ENCODE measurements at regions not wholly inside any gene's neighbourhood (a gene's known extent, or its start where the extent isn't known, plus 50 kb on each side); places are given as distances from the start of the nearest gene placed in this dataset.
"Not testable (repeated sequence)": the region's sequence is repeated elsewhere in the genome, so short reads cannot be mapped to it uniquely, and the experiment has no call there.

DNA sequence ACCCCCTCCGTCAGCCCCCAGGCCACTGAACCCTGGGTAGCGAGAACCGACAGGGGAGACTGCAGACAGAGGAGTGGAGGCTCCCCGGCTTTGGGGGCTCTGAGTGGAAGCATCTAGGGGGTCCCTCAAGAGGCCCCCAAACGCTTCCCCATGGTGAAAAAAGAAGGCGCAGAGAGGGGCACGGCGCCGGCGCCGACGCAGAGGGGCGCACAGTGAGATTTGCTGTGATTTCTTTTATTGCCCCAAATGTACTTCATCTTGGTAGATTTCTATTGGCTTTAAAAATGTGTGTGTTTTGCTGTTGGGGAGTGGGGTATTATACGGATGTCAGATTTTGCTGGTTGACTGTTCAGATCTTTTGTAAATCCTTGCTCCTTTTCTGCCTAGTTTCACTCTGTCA lies 392.9 kb downstream of the GOLGA6L6 start:
- DNase-seq = not testable (repeated sequence)

GRCh38 chr15:20148008-20148407 lies 393.6 kb downstream of the GOLGA6L6 start:
- DNase-seq = not testable (repeated sequence)

- DNase-seq = not testable (repeated sequence)
Observed at GRCh38 chr15:20144333-20145036, 397.1 kb downstream of the GOLGA6L6 start.

DNA sequence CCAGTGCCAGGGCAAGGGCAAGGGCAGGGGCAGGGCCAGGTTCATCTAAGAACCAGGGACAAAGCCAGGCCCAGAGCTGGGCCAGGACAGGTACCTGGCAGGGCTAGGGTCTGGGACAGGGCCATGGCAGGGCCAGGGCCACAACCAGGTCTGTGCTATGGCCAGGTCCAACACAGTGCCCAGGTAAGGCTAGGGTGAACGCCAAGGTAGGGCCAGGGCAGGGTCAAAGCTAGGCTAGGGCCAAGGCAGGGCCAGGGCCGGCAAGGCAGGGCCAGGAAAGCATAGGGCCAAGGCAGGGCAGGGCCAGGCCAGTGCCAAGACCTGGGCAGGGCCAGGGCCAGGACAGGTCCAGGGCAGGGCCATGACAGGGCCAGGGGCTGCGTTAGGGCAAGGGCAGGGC lies 398.7 kb downstream of the GOLGA6L6 start:
- not testable (repeated sequence) for DNase-seq

GRCh38 chr15:20142410-20142809 lies 399.2 kb downstream of the GOLGA6L6 start:
- not testable (repeated sequence) for DNase-seq

GRCh38 chr15:20124668-20125067 lies 416.9 kb downstream of the GOLGA6L6 start:
- DNase-seq = not testable (repeated sequence)

GRCh38 chr15:20106026-20106425 lies 435.6 kb downstream of the GOLGA6L6 start:
- no peak for DNase-seq

DNA sequence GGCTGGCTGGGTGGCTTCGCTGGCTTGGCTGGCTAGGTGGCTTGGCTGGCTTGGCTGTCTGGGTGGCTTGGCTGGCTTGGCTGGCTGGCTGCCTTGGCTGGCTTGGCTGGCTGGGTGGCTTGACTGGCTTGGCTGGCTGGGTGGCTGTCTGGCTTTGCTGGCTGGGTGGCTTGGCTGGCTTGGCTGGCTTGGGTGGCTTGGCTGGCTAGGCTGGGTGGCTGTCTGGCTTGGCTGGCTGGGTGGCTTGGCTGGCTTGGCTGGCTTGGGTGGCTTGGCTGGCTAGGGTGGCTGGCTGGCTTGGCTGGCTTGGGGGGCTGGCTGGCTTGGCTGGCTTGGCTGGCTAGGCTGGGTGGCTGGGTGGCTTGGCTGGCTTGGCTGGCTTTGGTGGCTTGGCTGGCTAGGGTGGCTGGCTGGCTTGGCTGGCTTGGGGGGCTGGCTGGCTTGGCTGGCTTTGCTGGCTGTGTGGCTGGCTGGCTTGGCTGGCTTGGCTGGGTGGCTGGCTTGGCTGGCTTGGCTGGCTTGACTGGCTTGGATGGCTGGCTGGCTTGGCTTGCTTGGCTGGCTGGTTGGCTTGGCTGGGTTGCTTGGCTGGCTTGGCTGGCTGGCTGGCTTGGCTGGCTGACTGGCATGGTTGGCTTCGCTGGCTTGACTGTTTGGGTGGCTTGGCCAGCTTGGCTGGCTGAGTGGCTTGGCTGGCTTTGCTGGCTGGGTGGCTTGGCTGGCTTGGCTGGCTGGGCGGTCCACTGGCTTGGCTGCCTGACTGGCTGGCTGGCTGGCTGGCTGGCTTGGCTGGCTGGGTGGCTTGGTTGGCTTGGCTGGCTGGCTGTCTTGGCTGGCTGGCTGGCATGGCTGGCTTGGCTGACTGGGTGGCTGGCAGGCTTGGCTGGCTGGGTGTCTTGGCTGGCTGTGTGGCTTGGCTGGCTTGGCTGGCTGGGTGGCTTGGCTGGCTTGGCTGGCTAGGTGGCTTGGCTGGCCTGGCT lies 436.3 kb downstream of the GOLGA6L6 start:
- DNase-seq = not testable (repeated sequence)

GRCh38 chr15:20104551-20104950 lies 437.0 kb downstream of the GOLGA6L6 start:
- not testable (repeated sequence) for DNase-seq

- not testable (repeated sequence) for DNase-seq
Observed at GRCh38 chr15:20102862-20103261, 438.7 kb downstream of the GOLGA6L6 start.

DNA sequence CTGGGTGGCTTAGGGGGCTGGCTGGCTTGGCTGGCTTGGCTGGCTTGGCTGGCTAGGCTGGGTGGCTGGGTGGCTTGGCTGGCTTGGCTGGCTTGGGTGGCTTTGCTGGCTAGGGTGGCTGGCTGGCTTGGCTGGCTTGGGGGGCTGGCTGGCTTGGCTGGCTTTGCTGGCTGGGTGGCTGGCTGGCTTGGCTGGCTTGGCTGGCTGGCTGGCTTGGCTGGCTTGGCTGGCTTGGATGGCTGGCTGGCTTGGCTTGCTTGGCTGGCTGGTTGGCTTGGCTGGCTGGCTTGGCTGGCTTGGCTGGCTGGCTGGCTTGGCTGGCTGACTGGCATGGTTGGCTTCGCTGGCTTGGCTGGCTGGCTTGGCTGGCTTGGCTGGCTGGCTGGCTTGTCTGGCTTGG lies 439.4 kb downstream of the GOLGA6L6 start:
- DNase-seq = not testable (repeated sequence)

- not testable (repeated sequence) for DNase-seq
Observed at GRCh38 chr15:20101281-20101680, 440.3 kb downstream of the GOLGA6L6 start.

GRCh38 chr15:20100604-20101270 lies 440.9 kb downstream of the GOLGA6L6 start:
- not testable (repeated sequence) for DNase-seq

GRCh38 chr15:20095699-20096303 lies 445.8 kb downstream of the GOLGA6L6 start:
- DNase-seq = not testable (repeated sequence)

DNA sequence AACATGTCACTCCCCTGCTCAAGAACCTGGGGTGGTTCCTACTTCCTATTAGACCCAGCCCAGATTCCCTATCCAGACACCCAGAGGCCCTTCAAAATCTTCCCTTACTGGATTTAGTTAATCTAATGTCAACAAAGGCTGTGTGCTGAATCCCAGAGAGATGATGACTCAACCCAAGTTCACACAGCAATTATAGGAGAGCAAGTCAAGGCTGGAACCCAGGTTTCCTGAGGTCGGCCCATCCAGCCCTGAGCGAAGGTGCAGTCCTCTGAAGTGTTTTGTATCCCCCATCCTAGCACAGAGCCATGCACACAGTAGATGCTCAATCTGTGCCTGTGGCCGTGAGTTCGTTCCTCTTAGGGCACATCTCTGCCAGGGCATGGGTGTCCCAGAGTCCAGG lies 452.1 kb downstream of the GOLGA6L6 start:
- not testable (repeated sequence) for DNase-seq

GRCh38 chr15:20084026-20084425 lies 457.6 kb downstream of the GOLGA6L6 start:
- DNase-seq = not testable (repeated sequence)

- DNase-seq = not testable (repeated sequence)
Observed at GRCh38 chr15:20074082-20074481, 467.5 kb downstream of the GOLGA6L6 start.

DNA sequence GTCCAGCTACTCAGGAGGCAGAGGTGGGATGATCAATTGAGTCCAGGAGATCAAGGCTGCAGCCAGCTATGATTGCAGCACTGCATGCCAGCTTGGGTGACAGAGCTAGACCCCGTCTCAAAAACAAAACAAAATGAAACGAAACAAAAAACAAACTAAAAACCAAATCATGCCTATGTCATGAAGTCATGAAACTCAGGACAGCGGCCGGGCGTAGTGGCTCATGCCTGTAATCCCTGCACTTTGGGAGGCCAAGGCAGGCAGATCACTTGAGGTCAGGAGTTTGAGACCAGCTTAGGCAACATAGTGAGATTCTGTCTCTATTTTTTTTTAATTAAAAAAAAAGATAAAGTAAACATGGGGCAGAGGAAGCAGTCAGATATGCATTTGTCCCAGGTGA lies 472.6 kb downstream of the GOLGA6L6 start:
- not testable (repeated sequence) for DNase-seq

GRCh38 chr15:20066173-20066572 lies 475.4 kb downstream of the GOLGA6L6 start:
- DNase-seq = not testable (repeated sequence)

GRCh38 chr15:20065508-20065907 lies 476.1 kb downstream of the GOLGA6L6 start:
- not testable (repeated sequence) for DNase-seq

DNA sequence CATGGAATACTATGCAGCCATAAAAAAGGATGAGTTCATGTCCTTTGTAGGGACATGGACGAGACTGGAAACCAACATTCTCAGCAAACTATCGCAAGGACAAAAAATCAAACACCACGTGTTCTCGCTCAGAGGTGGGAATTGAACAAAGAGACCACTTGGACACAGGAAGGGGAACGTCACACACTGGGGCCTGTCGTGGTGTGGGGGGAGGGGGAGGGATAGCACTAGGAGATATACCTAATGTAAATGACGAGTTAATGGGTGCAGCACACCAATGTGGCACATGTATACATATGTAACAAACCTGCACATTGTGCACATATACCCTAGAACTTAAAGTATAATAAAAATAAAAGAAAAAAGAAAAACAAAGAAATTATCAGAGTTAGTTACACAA lies 478.4 kb downstream of the GOLGA6L6 start:
- not testable (repeated sequence) for DNase-seq

DNA sequence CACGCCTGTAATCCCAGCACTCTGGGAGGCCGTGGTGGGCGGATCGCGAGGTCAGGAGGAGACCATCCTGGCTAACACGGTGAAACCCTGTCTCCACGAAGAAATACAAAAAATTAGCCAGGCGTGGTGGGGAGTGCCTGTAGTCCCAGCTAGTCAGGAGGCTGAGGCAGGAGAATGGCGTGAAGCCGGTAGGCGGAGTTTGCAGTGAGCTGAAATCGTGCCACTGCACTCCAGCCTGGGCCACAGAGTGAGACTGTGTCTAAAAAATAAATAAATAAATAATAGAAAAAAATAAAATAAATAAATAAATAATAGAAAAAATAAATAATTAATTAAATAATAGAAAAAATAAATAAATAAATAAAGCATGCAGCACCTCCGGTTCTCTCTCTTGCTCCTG lies 480.8 kb downstream of the GOLGA6L6 start:
- DNase-seq = not testable (repeated sequence)

DNA sequence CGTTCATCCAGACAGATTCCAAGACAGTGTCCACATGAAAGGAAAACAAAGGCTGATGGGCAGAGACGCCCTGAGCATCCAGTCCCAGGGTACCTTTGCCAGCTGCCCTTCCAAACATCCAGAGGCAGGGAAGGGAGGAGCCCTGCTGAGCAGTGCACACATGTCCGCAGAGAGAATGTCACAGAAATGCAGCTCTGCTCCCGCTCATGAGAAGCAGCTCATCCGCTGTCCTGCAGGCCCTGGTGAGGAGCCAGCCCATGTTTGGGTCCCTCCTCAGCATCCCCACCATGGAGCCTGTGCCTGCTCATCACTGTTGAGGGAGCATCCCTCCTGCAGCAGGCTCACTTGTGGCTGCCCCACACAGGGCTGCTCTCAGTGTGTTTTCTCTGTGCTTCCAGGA lies 484.7 kb downstream of the GOLGA6L6 start:
- not testable (repeated sequence) for DNase-seq

Data from CD4-positive, alpha-beta T cell treated with Interleukin-12 subunit alpha and Interleukin-12 subunit beta, for 1 hour (primary cell).